Skin of body (tissue), 1 donor: ENCODE measurements at regions not wholly inside any gene's neighbourhood (a gene's known extent, or its start where the extent isn't known, plus 50 kb on each side); places are given as distances from the start of the nearest gene placed in this dataset.
"Not testable (repeated sequence)": the region's sequence is repeated elsewhere in the genome, so short reads cannot be mapped to it uniquely, and the experiment has no call there.

ENCODE experiments used
- DNase-seq: peaks from one replicate; lab custom pipeline; 2025; lab: John Stamatoyannopoulos, UW

DNA sequence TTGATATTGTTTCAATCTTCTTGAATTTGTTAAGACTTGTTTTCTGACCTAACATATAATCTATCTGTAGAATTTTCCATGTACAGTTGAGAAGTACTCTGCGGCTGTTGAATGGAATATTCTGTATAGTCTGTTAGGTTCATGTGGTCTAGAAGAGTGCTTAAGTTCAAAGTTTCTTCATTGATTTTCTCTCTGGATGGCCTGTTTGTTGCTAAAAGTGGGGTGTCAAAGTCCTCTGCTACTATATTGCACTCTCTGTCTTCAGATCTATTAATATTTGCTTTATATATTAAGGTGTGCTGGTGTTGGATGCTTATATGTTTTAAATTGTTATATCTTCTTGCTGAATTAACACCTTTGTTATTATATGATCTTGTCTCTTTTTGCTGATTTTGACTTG, 290.9 kb upstream of the STXBP6 start:
- no peak for DNase-seq

DNA sequence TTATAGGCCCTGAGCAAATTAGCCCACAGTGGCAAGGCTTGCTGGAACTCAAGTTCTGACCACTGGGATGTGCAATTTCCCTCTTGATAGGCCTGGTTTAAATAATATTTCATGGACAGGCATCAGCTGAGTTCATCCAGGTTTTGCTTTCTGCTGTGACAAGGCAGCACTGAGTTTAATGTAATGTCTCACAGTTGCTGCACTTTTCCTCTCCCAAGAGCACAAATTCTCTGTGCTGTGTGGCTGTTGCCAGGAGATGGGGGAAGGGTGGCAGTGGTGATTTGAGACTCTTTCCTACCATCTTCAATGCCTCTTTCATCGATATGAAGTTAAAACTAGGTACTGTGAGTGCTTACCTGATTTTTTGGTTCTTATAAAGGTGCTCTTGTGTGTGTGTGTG, 272.8 kb upstream of the STXBP6 start:
- DNase-seq, result no peak

DNA sequence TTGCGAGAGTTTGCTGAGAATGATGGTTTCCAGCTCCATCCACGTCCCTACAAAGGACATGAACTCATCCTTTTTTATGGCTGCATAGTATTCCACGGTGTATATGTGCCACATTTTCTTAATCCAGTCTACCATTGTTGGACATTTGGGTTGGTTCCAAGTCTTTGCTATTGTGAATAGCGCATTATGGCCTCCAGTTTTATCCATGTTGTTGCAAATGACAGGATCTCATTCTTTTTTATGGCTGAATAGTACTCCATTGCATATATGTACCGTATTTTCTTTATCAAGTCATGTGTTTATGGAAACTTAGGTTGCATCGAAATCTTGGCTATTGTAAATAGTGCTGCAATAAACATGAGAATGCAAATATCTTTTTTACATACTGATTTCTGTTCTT, 266.1 kb upstream of the STXBP6 start:
- DNase-seq, result not testable (repeated sequence)

DNA sequence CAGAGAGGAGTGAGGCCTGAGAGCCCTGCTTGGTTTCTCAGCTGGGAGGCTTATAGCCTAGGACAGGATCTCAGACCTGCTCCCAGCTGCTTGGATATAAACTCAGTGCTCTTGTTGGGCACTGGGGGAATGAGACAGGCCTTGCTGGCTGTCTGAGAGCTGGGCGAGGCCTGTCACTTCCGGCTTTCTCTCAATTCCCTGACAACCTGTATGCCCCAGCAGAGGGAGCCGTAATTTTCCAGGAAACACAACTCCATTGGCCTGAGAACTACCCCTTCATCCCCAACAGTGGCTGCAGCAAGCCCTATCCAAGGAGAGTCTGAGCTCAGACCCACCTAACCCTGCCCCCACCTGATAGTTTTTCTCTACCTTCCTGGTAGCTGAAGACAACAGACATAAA, 258.3 kb upstream of the STXBP6 start:
- DNase-seq, result no peak

DNA sequence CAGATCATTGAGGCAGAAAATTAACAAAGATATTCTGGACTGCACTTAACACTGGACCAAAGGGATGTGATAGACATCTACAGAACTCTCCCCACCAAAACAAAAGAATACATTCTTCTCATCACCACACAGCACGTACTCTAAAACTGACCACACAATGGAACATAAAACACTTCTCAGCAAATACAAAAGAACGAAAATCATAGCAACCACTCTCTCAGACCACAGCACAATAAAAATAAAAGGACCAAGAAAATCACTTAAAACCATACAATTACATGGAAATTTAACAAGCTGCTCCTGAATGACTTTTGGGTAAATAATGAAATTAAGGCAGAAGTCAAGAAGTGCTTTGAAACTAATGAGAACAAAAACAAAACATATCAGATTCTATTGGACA, 254.0 kb upstream of the STXBP6 start:
- DNase-seq, result no peak

DNA sequence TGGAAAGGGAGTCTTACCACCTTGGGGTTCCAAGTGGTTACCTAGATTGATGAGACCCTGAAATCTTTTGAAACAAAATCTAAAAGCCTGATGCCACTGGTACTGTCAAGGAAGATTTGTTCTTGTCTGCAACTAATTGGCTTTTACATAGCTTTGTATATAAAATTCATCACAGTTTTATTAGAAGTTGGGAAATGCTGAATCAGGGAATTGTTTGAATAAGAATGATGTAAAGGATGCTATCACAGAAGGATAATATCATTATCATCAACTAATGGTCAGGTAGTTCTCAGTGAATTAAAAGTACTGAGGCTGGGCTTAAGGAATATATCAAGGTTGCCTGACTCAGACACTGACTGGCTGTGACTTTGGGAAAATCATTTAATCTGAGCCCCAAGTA, 248.3 kb upstream of the STXBP6 start:
- no peak for DNase-seq

DNA sequence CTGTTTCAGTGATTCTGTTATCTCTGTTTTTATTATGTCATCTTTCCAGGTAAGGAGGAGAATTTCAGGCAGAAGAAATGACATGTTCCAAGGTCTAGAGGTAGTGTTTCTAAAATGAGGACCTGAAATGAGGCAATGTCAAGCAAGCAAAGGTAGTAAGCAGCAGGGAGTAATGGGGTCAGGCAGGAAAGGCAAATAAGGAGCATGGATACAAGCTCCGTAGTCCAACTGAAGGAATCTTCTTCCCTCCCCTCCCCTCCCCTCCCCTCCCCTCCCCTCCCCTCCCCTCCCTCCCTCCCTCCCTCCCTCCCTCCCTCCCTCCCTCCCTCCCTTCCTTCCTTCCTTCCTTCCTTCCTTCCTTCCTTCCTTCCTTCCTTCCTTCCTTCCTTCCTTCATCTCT, 240.2 kb upstream of the STXBP6 start:
- DNase-seq, result not testable (repeated sequence)

DNA sequence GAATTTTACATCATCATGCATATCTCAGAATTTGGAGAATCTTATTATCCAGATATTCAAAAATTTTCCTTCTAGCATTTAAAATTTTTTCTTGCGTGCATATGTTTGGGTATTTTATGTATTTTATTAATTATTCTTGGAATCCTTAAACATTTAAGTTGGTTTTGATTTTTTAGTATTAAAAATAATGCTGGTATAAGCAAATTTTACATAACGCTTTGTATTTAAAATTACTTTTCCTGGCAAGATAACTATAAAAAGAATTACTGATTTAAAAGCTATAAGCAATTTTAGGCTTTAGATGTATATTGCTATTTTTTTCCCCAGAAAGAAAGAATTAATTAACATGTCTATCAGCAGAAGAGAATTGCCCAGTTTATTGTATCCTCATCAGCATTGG, 224.6 kb upstream of the STXBP6 start:
- DNase-seq, result no peak

DNA sequence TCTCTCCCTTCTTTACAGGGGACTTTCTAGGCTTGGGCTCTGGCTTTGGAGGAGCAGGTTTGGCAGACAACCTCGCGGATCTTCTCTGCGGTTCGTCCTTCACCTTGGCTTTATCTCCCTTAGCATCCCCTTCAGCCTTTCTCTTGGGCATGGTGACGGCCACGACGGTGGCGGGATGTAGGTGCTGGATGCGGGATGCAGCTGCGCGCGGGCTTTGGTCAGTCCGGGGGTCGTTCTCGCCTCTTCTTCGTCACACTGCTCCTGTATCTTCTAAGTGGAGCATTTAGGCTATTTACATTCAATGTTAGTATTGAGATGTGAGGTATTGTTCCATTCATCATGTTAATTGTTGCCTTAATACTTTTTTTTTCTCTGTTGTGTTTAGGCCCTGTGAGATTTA, 217.2 kb upstream of the STXBP6 start:
- DNase-seq, result no peak

DNA sequence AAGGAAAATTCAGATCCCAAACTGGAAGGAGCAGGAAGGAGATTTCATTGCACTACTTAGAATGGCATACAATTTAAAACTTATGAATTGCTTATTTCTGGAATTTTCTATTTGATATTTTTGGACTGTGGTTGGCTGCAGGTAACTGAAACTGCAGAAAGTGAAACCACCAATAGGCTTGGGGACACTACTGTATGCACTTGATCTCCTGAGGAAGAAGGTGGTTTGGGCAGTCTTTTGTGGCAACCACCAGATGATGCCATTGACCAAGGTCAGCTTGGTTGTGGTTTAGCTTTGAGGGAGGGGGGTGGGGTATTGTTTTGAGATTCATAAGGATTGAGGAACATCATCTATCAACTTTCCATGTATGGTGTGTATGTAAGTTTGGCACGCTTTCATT, 209.5 kb upstream of the STXBP6 start:
- no peak for DNase-seq

DNA sequence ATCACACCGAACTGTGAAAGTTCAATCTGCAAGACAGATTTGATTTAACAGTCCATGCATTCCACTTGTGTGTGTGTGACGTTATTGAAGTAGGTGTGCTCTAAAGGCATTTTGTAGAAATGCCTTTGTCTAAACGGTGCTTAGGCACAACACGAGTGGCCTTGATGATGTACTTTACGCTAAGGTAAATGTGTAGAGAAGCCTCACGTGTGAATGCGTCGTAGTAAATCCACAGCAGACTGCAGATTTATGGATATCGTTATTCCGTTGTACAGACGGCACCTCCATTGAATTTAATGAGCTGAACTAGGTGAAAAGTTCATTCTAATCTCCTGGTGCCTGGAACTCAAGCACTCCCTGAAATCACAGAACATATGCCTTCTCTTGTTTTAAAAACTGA, 202.8 kb upstream of the STXBP6 start:
- no peak for DNase-seq

DNA sequence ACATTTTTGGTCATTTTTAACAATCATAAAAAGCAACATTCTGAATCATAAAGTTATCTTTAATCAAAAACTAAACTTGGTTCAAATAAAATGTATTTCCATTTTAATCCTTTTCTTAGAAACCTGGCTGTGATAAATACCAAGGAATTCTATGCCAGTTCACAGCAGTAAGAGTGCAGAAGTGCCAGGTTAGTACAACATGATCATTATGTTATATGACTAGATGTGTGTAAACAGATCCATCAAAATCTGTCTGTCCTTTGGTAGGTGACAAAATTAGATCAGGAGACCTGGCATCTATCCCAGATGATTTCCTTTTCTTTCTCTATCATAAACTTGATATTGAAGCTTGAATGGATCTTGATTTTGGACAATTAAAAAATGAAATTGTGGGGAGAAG, 200.6 kb upstream of the STXBP6 start:
- no peak for DNase-seq

DNA sequence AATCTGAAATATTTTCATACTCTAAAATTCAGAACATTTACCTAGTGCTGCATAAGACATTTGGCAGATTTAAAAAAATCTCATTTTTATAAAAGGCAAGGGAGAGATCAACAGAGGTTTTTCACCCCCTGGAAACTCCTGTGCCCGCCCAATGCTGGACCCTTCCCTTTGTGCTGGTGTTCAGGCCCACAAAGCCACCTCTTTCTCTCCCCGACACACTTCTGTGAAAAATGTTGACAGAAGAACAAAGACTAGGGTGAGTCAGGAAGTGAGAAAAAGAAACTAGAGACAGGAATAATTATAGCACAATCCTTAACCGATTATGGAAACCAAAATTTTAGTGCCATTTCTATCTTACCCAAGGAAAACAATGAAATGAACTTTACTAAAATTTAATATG, 197.7 kb upstream of the STXBP6 start:
- DNase-seq, result no peak

DNA sequence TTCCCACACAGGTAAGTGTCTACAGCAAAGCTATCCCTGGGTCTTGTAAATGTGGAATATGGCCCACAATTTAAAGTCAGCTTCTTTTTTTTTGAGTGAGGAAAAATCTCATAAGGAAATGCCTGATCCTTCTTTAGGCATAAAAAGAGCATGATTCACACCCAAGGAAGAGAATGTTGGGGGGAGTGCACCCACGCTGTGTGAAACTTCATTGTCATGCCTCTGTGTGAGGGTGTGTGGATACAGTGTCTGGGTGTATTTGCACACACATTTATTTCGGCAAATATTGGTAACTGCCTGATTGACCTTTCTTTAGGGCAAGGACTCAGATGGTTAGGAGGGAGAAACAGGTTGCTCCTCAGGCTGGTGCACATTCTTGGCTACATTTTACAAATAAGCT, 196.8 kb upstream of the STXBP6 start:
- no peak for DNase-seq

DNA sequence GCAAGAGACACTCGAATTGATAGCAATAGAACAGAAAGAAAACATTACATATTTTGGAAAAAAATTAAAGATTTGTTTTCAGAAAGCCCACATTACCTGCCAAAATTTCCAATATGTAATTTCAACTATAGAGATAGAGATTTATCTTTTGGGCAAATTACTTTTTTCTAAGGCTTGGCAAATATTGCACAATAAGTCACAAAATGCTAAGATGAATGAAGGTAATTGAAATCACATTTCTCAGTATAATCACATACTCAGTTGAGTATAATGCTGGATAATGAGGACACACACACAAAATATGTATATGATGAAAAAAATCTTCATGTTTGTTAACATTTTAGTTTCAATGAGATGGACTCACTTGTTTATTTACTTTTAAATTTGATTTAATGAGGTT, 189.2 kb upstream of the STXBP6 start:
- DNase-seq, result no peak

DNA sequence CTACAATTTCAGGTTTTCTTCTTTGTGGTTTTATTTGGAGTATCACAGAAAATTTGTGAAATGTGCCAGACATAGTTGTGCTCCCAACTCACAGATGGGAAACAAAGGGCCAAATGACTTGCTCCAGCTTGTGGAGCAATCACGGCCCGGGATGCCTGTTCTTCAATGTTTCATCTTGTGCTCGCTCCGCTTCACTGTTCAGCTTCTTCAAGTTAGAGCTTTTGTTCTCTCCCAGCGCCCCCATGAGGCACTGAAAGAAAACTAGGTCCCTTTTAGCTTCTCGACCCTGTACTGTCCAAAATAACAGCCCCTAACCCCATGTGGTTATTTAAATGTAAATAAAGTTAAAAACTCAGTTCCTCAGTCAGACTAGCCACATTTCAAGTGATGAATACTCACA, 187.9 kb upstream of the STXBP6 start:
- DNase-seq, result no peak

DNA sequence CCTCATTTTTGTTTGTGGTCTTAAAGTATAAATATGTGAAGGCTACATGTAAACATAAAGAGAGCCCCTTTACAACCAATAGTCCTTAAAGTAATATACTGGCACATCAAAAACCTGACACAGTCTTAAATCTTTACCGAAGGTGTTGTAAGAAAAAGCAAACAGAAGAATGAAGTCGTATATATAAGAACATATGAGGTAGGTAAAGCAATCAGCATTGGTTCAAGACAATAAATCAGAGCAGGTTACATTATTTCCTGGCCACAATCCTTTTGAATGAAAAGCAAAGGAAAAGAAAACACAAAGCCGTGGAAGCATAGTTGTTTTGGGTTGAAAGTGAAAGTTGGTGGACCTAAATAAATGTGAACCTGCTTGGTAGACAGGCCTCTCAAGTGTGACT, 183.7 kb upstream of the STXBP6 start:
- DNase-seq, result no peak

DNA sequence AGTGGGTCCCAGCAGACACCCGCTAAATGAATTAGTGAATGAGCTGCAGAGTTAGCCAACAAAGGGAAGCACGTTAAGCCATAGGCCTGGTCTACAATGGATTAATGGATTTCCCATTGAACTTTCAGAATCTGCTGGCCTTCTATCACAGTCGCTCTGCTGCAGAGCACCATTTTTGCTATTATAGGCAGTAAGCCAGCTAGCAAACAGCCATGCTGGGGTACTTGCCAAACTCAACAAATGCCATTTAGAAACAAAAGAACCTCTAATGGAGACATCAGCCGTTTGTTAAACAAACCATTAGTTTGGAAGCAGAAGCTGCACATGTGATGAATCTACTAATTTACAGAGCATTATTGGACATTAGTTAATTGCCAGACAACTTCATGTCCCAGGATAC, 181.1 kb upstream of the STXBP6 start:
- DNase-seq, result no peak

DNA sequence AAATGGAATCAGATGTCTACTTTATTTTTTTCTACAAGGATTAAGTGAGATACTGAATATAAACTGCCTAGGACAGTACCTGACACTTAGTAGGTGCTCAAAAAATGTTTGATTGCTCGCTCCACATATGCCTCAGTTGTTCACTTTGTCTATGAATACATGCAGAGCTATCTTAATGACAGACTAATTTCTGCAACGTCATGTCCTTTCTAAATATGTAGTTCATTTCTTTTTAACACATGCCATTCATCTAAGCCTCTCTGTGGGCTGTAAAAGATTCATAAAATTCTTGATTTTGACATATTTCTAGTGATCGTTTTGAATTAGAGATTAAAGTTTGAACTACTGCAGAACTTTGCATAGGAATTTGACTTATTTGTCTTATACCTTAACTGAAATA, 176.3 kb upstream of the STXBP6 start:
- DNase-seq, result no peak

DNA sequence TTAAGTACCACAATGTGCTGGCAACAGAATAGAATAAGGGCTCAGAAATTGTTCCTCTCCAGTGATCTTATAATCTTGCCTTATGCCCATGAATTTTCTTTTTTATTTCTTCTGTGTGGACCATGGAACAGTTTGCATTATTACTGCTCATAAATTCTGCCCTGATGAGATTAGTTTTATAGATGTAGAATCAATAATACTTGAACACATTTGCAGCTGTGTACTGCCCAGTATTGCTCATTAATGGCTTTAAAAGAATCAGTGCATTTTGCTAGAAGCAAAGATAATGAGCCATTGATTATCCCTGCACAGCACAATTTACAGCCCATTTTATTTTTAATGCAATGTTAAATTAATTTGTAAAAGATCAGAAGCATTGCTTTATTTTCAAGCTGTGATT, 172.3 kb upstream of the STXBP6 start:
- no peak for DNase-seq

DNA sequence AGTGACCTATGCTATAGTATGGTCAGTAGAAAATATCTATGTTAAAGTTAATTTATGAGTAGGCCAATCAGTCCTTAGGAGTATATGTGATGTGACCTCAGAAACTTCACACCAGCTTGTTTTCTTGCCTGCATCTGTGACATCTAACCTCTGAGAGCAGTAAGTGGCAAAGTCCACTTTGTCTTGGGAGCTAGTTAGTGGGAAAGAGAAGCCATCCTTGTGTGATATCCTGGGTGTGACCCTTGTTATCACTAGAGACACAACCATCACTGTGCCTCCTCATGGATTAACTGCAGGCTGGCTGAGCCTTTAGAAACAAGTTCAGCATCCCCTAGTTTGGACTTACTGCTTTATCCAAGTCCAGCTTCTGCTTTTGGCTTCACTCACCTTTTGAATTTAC, 170.6 kb upstream of the STXBP6 start:
- no peak for DNase-seq

DNA sequence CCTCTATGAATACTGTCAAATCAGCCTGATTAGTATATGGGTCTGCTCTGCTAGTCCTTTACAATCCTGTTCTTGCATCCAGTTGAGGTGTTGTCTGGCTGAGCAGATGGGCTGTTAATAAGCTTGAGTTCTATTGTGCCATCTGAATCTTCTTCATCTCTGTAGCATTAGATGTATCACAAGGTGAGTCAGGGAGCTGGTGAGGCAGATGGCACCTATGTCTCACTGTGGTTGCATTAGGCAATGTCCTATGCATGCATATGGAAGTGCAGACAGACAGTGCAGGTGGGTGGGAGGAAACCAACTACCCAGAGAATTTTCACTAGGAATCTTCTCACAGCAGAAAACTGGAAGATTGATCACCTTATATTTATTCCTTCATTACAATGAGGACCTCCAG, 165.7 kb upstream of the STXBP6 start:
- no peak for DNase-seq

DNA sequence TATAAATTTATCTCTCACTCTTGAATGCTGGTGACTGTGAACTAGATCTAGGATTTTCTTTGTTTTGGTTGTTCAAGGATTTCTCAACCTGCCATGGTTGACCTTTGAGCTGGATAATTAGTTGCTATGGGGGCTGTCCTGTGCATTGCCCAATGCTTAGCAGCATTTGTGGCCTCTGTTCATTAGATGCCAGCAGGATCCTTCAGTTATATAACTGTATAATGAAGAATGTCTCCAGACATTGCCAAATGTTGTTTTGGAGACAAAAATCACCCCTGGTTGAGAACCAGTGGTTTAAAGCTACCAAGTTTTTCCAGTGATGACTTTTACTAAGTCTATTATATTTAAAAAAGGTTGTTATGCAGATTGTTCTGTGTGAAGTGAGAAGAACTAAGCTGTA, 147.9 kb upstream of the STXBP6 start:
- no peak for DNase-seq

DNA sequence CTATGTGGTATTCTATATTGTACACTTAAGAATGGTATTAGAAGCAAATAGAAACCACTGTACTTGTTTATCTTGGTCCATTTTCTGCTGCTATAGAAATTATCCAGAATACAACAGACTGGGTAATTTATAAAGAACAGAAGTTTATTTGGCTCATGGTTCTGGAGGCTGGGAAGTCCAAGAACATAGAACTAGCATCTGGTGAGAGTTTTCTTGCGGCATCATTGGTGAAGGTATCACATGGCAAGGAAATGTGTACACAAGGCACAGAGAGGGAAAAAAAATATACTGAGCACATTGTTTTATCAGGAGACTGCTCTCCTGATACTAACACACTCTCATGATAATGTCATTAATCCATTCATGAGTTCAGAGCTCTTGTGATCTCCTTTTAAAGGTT, 130.3 kb upstream of the STXBP6 start:
- no peak for DNase-seq

DNA sequence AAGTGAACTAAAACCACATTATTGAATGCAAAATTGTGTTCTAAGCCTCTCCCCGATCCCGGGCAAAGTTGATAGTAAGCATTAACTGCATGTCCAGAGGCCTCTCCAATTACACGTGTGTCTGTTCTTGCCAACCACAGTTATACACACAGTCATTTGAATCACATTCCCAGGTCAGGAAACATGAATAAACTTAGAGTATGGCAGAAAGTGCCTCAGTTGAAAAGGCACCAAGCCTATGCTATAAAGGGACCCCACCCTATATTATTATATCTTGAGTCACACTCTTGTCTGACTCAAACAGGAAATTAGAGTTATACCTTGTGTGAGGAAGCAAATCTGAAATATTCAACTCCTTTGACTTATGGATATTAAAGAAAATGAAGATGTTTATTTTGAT, 128.3 kb upstream of the STXBP6 start:
- DNase-seq, result no peak
